GM12872 (cell line): ENCODE measurements at regions not wholly inside any gene's neighbourhood (a gene's known extent, or its start where the extent isn't known, plus 50 kb on each side); places are given as distances from the start of the nearest gene placed in this dataset.

ENCODE experiments used
- CTCF ChIP-seq: IDR thresholded peaks from 3 replicates; pipeline ENCODE4 v1.5.1; 2011; ENCODE audit warnings: low read depth, mild to moderate bottlenecking, low read length, moderate library complexity; ENCODE audit not compliant: insufficient read depth

- no peak for TF ChIP-seq CTCF
Observed at GRCh38 chr4:34861666-34862065, 1382.6 kb downstream of the ARAP2 start.

DNA sequence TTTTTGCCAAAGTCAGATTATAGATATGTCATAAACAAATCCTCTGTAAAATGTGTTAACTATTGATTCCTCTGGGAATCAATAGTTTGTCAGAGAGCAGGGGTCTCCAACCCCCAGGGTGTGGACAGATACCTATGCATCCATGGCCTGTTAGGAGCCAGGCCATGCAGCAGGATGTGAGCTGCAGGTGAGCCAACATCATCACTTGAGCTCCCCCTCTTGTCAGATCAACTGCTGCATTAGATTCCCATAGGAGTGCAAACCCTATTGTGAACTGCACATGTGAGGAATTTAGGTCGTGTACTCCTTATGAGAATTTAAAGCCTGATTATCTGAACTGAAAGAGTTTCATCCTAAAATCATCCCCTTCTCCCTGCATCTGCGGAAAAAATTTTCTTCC lies 1365.4 kb downstream of the ARAP2 start:
- TF ChIP-seq CTCF: no peak

- TF ChIP-seq CTCF: no peak
Observed at GRCh38 chr4:34880246-34880645, 1364.1 kb downstream of the ARAP2 start.

- no peak for TF ChIP-seq CTCF
Observed at GRCh38 chr4:34891892-34892291, 1352.4 kb downstream of the ARAP2 start.

DNA sequence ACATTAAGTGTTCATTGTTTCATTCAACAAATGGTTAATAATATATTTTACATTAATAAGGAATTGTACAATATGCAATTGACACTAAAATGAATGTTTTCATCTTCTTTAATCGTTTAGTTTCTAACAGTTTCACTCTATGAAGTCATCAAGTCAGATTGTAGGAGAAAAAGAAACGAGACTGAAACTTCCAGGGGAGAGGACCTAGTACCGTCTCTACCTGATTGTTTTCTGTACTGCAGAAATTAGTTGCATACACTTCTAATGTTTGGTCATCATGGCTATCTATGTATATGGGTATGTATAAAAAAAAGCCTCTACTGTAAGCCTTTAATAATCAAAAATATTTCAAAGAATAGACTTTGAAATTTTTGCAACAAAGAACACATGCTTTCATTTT lies 1350.9 kb downstream of the ARAP2 start:
- TF ChIP-seq CTCF: no peak

DNA sequence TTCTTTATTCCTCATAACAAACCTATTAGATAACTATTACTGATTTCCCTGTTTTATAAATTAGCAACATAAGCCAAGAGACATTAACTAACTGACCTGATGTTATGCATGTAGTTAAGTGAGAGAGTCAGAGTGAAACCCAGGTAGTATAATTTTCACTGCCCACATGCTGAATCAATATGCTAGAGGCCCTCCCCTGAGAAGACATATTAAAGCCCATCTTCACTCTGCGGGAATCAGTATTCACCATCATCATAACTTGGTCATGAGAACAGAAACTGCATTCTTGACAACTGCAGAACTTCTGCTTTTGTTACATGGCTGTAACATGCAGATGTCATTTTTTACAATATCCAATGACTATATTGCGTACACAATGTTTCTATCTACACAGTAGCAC lies 1324.3 kb downstream of the ARAP2 start:
- no peak for TF ChIP-seq CTCF

- TF ChIP-seq CTCF: no peak
Observed at GRCh38 chr4:34921391-34921790, 1322.9 kb downstream of the ARAP2 start.

DNA sequence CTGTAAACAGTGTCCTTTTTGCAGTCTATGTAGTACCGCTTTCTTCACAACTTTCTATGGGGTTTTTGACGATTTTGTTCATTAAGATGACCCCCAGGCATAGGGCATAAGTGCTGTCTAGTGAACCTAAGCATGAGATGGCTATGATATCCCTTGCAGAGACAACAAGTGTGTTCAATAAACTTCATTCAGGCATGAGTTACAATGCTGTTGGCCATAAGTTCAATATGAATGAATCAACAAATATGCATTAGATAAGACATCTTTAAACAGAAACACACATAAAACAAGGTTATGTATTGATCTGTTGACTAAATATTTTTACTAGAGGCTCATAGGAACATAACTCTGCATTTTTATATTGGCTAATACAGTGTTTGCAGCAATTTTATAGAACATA lies 1322.0 kb downstream of the ARAP2 start:
- TF ChIP-seq CTCF: no peak
